ENCODE measurements at regions not wholly inside any gene's neighbourhood (a gene's known extent, or its start where the extent isn't known, plus 50 kb on each side); places are given as distances from the start of the nearest gene placed in this dataset.

DNA sequence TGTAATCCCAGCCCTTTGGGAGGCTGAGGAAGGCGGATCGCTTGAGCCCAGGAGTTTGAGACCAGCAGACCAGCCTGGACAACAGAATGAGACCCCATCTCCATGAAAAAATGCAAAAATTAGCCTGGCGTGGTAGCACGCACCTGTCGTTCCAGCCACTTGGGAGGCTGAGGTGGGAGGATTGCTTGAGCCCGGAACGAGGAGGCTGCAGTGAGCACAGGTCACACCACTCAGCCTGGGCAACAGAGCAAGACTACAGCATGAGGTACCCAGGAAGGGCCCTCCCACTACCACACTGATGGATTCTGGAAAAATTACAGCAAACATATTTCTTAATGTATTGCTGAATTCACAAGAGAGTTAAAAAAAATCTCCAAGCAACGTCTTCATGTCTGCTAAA, 56.3 kb upstream of the HPCAL1 start:
- no peak for TF ChIP-seq POLR2AphosphoS5 (IDR thresholded peaks at IDR 0.05; ENCODE audit: insufficient read depth, low read depth, low read length)
- TF ChIP-seq GATA2 (IDR thresholded peaks at IDR 0.05; ENCODE audit: insufficient read depth, insufficient read length, low read depth, low read length), result no peak
- no peak for TF ChIP-seq POLR2A (IDR thresholded peaks at IDR 0.05; ENCODE audit: low read depth, low read length)
- TF ChIP-seq, protein P1, sequence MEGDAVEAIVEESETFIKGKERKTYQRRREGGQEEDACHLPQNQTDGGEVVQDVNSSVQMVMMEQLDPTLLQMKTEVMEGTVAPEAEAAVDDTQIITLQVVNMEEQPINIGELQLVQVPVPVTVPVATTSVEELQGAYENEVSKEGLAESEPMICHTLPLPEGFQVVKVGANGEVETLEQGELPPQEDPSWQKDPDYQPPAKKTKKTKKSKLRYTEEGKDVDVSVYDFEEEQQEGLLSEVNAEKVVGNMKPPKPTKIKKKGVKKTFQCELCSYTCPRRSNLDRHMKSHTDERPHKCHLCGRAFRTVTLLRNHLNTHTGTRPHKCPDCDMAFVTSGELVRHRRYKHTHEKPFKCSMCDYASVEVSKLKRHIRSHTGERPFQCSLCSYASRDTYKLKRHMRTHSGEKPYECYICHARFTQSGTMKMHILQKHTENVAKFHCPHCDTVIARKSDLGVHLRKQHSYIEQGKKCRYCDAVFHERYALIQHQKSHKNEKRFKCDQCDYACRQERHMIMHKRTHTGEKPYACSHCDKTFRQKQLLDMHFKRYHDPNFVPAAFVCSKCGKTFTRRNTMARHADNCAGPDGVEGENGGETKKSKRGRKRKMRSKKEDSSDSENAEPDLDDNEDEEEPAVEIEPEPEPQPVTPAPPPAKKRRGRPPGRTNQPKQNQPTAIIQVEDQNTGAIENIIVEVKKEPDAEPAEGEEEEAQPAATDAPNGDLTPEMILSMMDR (IDR thresholded peaks at IDR 0.05; ENCODE audit: extremely low read depth in 1 of 2, insufficient read depth in 1 of 2, low read depth in 1 of 2, low read length in 2 of 2), result no peak
- TF ChIP-seq EZH2 (IDR thresholded peaks at IDR 0.05; ENCODE audit: borderline replicate concordance, low read depth, low read length, severe bottlenecking), result no peak
- TF ChIP-seq FOS (IDR thresholded peaks at IDR 0.05; ENCODE audit: borderline replicate concordance, insufficient read depth, low read length), result no peak
- TF ChIP-seq MYC (IDR thresholded peaks at IDR 0.05; ENCODE audit: low read depth, low read length), result no peak

Measured in endothelial cell of umbilical vein (primary cell).